ENCODE measurements at regions not wholly inside any gene's neighbourhood (a gene's known extent, or its start where the extent isn't known, plus 50 kb on each side); places are given as distances from the start of the nearest gene placed in this dataset.

DNA sequence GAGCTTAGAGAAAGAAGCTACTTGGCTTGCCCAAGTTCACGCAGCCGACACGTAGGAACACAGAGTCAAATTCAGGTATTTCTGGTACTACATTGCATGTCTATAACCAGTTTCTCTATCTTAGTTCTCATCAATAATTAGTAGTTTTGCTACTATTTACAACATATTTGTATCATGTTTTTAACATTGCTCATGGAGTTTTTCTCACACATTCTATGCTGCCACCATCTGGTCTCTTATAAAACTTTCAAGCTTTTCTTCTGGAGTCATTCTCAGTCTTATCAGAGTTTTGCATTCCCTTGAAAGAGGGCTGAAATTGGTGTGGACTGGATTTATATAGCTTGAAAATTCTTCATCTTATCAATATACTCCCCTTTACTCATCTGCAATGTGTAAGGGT lies 118.8 kb upstream of the PALMD start:
- no peak overlapping the region for H3K4me3 ChIP-seq (ENCODE audit: control insufficient read depth, low read depth, low read length)
- TF ChIP-seq, protein P1, sequence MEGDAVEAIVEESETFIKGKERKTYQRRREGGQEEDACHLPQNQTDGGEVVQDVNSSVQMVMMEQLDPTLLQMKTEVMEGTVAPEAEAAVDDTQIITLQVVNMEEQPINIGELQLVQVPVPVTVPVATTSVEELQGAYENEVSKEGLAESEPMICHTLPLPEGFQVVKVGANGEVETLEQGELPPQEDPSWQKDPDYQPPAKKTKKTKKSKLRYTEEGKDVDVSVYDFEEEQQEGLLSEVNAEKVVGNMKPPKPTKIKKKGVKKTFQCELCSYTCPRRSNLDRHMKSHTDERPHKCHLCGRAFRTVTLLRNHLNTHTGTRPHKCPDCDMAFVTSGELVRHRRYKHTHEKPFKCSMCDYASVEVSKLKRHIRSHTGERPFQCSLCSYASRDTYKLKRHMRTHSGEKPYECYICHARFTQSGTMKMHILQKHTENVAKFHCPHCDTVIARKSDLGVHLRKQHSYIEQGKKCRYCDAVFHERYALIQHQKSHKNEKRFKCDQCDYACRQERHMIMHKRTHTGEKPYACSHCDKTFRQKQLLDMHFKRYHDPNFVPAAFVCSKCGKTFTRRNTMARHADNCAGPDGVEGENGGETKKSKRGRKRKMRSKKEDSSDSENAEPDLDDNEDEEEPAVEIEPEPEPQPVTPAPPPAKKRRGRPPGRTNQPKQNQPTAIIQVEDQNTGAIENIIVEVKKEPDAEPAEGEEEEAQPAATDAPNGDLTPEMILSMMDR (conservative IDR thresholded peaks at IDR 0.05; ENCODE audit: control insufficient read depth, insufficient read depth, low read depth, low read length), result peak; percentile 36
- DNase-seq (ENCODE audit: low read depth), result peak; percentile 29

- TF ChIP-seq, protein P1 (conservative IDR thresholded peaks at IDR 0.05; ENCODE audit: control insufficient read depth, insufficient read depth, low read depth, low read length), result no peak
- DNase-seq (ENCODE audit: low read depth), result no peak
Observed at GRCh38 chr1:99527545-99527944, 118.4 kb upstream of the PALMD start.

DNA sequence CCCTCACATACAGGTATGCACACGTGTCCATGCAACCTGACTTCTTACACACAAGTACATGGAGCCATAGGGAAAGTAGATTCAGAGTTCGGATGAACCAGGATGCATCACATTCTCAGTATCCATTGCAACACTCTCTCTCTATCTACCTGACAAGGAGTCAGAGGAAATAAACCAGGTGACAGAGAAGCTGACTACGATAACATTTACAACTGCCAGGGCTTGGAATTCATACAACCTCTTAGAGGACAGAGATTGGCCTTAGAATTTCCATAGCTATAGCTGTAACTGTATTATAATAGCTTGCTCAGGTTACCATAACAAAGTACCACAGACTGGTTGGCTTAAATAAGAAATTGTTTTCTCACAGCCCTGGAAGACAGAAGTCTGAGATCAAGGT lies 116.9 kb upstream of the PALMD start:
- TF ChIP-seq, protein P1 (conservative IDR thresholded peaks at IDR 0.05; ENCODE audit: control insufficient read depth, insufficient read depth, low read depth, low read length), result no peak
- no peak for DNase-seq (ENCODE audit: low read depth)
- no peak overlapping the region for H3K4me3 ChIP-seq (ENCODE audit: control insufficient read depth, low read depth, low read length)

More at GRCh38 chr1:99527545-99527944, 118.4 kb upstream of the PALMD start:
- H3K4me3 ChIP-seq (ENCODE audit: control insufficient read depth, low read depth, low read length), result no peak overlapping the region

- TF ChIP-seq, protein P1 (conservative IDR thresholded peaks at IDR 0.05; ENCODE audit: control insufficient read depth, insufficient read depth, low read depth, low read length), result no peak
- H3K4me3 ChIP-seq (ENCODE audit: control insufficient read depth, low read depth, low read length), result no peak overlapping the region
- DNase-seq (ENCODE audit: low read depth), result no peak
Observed at GRCh38 chr1:99531578-99532275, 114.2 kb upstream of the PALMD start.

DNA sequence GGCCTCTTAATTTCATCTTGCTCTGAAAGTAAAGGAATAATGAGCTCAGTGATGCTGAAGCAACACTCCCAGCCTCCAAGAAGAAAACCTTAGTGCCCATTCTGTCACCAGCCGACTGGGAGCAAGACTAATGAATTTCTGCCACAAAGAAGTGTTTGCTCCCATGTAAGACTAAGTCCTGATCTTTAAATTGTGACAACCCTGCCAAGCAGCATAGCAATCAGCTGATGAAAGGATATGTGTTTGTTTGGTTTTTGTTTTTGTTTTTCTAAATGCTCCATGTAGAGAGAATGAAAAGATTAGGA lies 113.7 kb upstream of the PALMD start:
- TF ChIP-seq, protein P1 (conservative IDR thresholded peaks at IDR 0.05; ENCODE audit: control insufficient read depth, insufficient read depth, low read depth, low read length), result no peak
- DNase-seq (ENCODE audit: low read depth), result no peak
- H3K4me3 ChIP-seq (ENCODE audit: control insufficient read depth, low read depth, low read length), result no peak overlapping the region

- TF ChIP-seq, protein P1 (conservative IDR thresholded peaks at IDR 0.05; ENCODE audit: control insufficient read depth, insufficient read depth, low read depth, low read length), result no peak
- H3K4me3 ChIP-seq (ENCODE audit: control insufficient read depth, low read depth, low read length), result no peak overlapping the region
- no peak for DNase-seq (ENCODE audit: low read depth)
Observed at GRCh38 chr1:99533909-99534637, 111.8 kb upstream of the PALMD start.

Measured in fibroblast of mammary gland (primary cell).